ENCODE measurements at regions not wholly inside any gene's neighbourhood (a gene's known extent, or its start where the extent isn't known, plus 50 kb on each side); places are given as distances from the start of the nearest gene placed in this dataset.

GRCh38 chr1:82598812-82599211, 798.1 kb downstream of the ADGRL2 start:
- TF ChIP-seq CTCF (IDR thresholded peaks at IDR 0.05): no peak
- TF ChIP-seq POLR2A (IDR thresholded peaks at IDR 0.05): no peak
- no peak for TF ChIP-seq POLR2AphosphoS5 (IDR thresholded peaks at IDR 0.05)

All from stomach (tissue), 4 donors.